ENCODE measurements at regions not wholly inside any gene's neighbourhood (a gene's known extent, or its start where the extent isn't known, plus 50 kb on each side); places are given as distances from the start of the nearest gene placed in this dataset.
A peak's percentile ranks its signal among the peaks of the same experiment; 100 is the strongest.
"Not testable (repeated sequence)": the region's sequence is repeated elsewhere in the genome, so short reads cannot be mapped to it uniquely, and the experiment has no call there.

GRCh38 chr16:62816971-62817519 is 780.8 kb upstream of the CDH8 start:
- WGBS, result 58% methylated on average over 3 of the region's 3 CpGs
- no peaks in the 10 kb centered on the region for H3K4me1 ChIP-seq (ENCODE audit: control insufficient read depth, insufficient read depth, low read length)

GRCh38 chr16:62814891-62815290 is 778.7 kb upstream of the CDH8 start:
- no peaks in the 10 kb centered on the region for H3K27me3 ChIP-seq (ENCODE audit: control insufficient read depth, insufficient read depth)
- 45% methylated on average over 2 of the region's 2 CpGs for WGBS
- intact Hi-C loops (cut with DNase I), result no loop called here
- H3K27ac ChIP-seq (ENCODE audit: low read length), result no peak overlapping the region
- no peaks in the 10 kb centered on the region for H3K4me1 ChIP-seq (ENCODE audit: control insufficient read depth, insufficient read depth, low read length)
- DNase-seq (no peak), ATAC-seq (no peak)
- H3K4me3 ChIP-seq (ENCODE audit: low read length), result no peak overlapping the region
- H3K9me3 ChIP-seq (ENCODE audit: control insufficient read depth, low read length), result no peaks in the 10 kb centered on the region

More at GRCh38 chr16:62816971-62817519, 780.8 kb upstream of the CDH8 start:
- Histone ChIP-seq H3K27ac (ENCODE audit: low read length) (no peak overlapping the region), H3K4me3 (ENCODE audit: low read length) (no peak overlapping the region), H3K27me3 (ENCODE audit: control insufficient read depth, insufficient read depth) (no peaks in the 10 kb centered on the region), H3K9me3 (ENCODE audit: control insufficient read depth, low read length) (no peaks in the 10 kb centered on the region)
- no peak for ATAC-seq
- intact Hi-C loops (cut with DNase I), result no loop called here
- no peak for DNase-seq

GRCh38 chr16:62805221-62805857 is 769.1 kb upstream of the CDH8 start:
- no peaks in the 10 kb centered on the region for H3K4me1 ChIP-seq (ENCODE audit: control insufficient read depth, insufficient read depth, low read length)
- H3K9me3 ChIP-seq (ENCODE audit: control insufficient read depth, low read length), result no peaks in the 10 kb centered on the region
- intact Hi-C loops (cut with DNase I), result no loop called here
- no peaks in the 10 kb centered on the region for H3K27me3 ChIP-seq (ENCODE audit: control insufficient read depth, insufficient read depth)
- no peak for ATAC-seq
- H3K27ac ChIP-seq (ENCODE audit: low read length), result no peak overlapping the region
- DNase-seq, result peak in 1 of 3 donors; percentile 6
- 70% methylated on average over 4 of the region's 4 CpGs for WGBS
- no peak overlapping the region for H3K4me3 ChIP-seq (ENCODE audit: low read length)

- no peak for ATAC-seq
- intact Hi-C loops (cut with DNase I), result no loop called here
- no peaks in the 10 kb centered on the region for H3K9me3 ChIP-seq (ENCODE audit: control insufficient read depth, low read length)
- no peak overlapping the region for H3K27ac ChIP-seq (ENCODE audit: low read length)
- H3K4me3 ChIP-seq (ENCODE audit: low read length), result no peak overlapping the region
- H3K27me3 ChIP-seq (ENCODE audit: control insufficient read depth, insufficient read depth), result no peaks in the 10 kb centered on the region
- DNase-seq, result no peak
- H3K4me1 ChIP-seq (ENCODE audit: control insufficient read depth, insufficient read depth, low read length), result no peaks in the 10 kb centered on the region
These were observed 758.5 kb upstream of the CDH8 start for GRCh38 chr16:62794724-62795123.

DNA sequence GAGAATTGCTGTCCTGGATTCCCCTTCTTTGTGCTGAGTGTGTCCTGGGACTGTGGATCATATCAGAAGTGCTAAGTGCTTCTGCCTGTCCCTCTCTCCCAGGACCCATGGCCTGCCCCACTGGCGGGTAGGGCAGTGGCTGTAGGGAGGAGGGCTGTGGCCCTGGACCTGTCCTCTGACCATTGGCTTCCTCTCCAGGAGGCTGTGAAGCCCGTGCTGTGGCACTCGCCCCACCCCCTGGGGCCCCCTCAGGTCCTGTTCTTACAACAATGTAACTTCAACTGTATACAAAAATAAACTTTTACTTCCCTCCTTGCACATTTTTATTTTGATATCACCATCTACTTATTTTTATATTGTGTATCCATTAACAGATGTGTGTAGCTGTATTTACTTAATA is 743.8 kb upstream of the CDH8 start:
- peak in 1 of 3 donors; percentile 16 for DNase-seq
- intact Hi-C loops (cut with DNase I); ATAC-seq; H3K27me3 ChIP-seq (ENCODE audit: control insufficient read depth, insufficient read depth); H3K4me3 ChIP-seq (ENCODE audit: low read length); H3K27ac ChIP-seq (ENCODE audit: low read length); H3K9me3 ChIP-seq (ENCODE audit: control insufficient read depth, low read length); H3K4me1 ChIP-seq (ENCODE audit: control insufficient read depth, insufficient read depth, low read length): not testable (repeated sequence)
- WGBS, result 61% methylated on average over 3 of the region's 3 CpGs

DNA sequence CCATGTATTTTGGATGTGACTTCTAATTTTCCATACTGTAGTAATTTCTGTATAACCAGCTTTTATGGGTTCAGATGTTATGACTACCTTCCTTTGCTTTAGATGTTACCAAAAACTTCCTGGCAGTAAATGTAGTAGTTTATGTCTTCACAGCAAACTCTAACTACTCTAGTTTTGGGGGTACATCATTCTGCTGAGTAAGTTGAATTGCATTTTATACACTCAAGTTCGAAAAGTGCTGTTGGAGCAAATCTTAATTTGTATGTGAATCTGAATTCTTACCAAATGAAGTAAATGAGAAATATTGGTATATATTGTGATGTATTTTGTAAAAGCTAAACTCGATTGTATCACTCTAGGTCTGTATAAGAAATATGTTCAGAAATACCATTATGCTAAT is 728.3 kb upstream of the CDH8 start:
- Histone ChIP-seq H3K9me3 (ENCODE audit: control insufficient read depth, low read length) (no peaks in the 10 kb centered on the region), H3K27ac (ENCODE audit: low read length) (no peak overlapping the region), H3K27me3 (ENCODE audit: control insufficient read depth, insufficient read depth) (no peaks in the 10 kb centered on the region), H3K4me3 (ENCODE audit: low read length) (no peak overlapping the region), H3K4me1 (ENCODE audit: control insufficient read depth, insufficient read depth, low read length) (no peaks in the 10 kb centered on the region)
- no peak for ATAC-seq
- intact Hi-C loops (cut with DNase I), result no loop called here
- no peak for DNase-seq
- WGBS, result 75% methylated on average over 2 of the region's 2 CpGs

DNA sequence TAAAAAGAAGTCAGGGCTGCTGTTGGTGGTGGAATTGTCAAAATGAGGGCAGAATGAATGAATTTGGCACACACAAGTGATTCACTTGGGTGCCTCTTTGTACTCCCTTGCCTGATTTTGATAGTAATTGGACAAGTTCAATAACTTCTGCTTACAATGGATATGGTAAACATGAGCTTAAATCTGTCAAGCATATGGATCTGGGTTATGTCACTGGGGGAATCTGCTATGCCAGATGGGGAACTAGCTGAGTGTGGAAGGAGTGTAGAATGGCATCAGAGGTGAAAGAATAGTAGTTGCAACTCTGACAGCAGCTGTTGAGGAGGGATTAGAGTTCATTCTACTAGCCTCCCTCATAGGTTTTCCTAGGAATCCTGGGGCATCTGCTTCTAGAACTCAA is 724.2 kb upstream of the CDH8 start:
- DNase-seq (no peak), ATAC-seq (no peak)
- H3K9me3 ChIP-seq (ENCODE audit: control insufficient read depth, low read length), result no peaks in the 10 kb centered on the region
- H3K27ac ChIP-seq (ENCODE audit: low read length), result no peak overlapping the region
- H3K4me3 ChIP-seq (ENCODE audit: low read length), result no peak overlapping the region
- intact Hi-C loops (cut with DNase I), result no loop called here
- no peaks in the 10 kb centered on the region for H3K27me3 ChIP-seq (ENCODE audit: control insufficient read depth, insufficient read depth)
- no peaks in the 10 kb centered on the region for H3K4me1 ChIP-seq (ENCODE audit: control insufficient read depth, insufficient read depth, low read length)

- no peak for DNase-seq
- H3K27ac ChIP-seq (ENCODE audit: low read length), result no peak overlapping the region
- H3K4me3 ChIP-seq (ENCODE audit: low read length), result no peak overlapping the region
- no peaks in the 10 kb centered on the region for H3K4me1 ChIP-seq (ENCODE audit: control insufficient read depth, insufficient read depth, low read length)
- WGBS, result 68% methylated on average over 4 of the region's 4 CpGs
- no peak for ATAC-seq
- no peaks in the 10 kb centered on the region for H3K9me3 ChIP-seq (ENCODE audit: control insufficient read depth, low read length)
- intact Hi-C loops (cut with DNase I), result no loop called here
- H3K27me3 ChIP-seq (ENCODE audit: control insufficient read depth, insufficient read depth), result no peaks in the 10 kb centered on the region
These were observed 719.7 kb upstream of the CDH8 start for GRCh38 chr16:62755938-62756337.

GRCh38 chr16:62752854-62753253 is 716.6 kb upstream of the CDH8 start:
- no peaks in the 10 kb centered on the region for H3K9me3 ChIP-seq (ENCODE audit: control insufficient read depth, low read length)

GRCh38 chr16:62751218-62751617 is 715.0 kb upstream of the CDH8 start:
- no peak overlapping the region for H3K27ac ChIP-seq (ENCODE audit: low read length)
- no peaks in the 10 kb centered on the region for H3K4me1 ChIP-seq (ENCODE audit: control insufficient read depth, insufficient read depth, low read length)
- H3K9me3 ChIP-seq (ENCODE audit: control insufficient read depth, low read length), result no peaks in the 10 kb centered on the region
- H3K4me3 ChIP-seq (ENCODE audit: low read length), result no peak overlapping the region
- 70% methylated on average over 1 of the region's 1 CpG for WGBS
- intact Hi-C loops (cut with DNase I), result no loop called here
- H3K27me3 ChIP-seq (ENCODE audit: control insufficient read depth, insufficient read depth), result no peaks in the 10 kb centered on the region
- DNase-seq (no peak), ATAC-seq (no peak)

More at GRCh38 chr16:62752854-62753253, 716.6 kb upstream of the CDH8 start:
- no peak overlapping the region for H3K4me3 ChIP-seq (ENCODE audit: low read length)
- DNase-seq, result no peak
- no peaks in the 10 kb centered on the region for H3K4me1 ChIP-seq (ENCODE audit: control insufficient read depth, insufficient read depth, low read length)
- H3K27me3 ChIP-seq (ENCODE audit: control insufficient read depth, insufficient read depth), result no peaks in the 10 kb centered on the region
- WGBS, result 72% methylated on average over 3 of the region's 3 CpGs
- ATAC-seq, result no peak
- H3K27ac ChIP-seq (ENCODE audit: low read length), result no peak overlapping the region
- intact Hi-C loops (cut with DNase I), result no loop called here

GRCh38 chr16:62741692-62742091 is 705.5 kb upstream of the CDH8 start:
- ATAC-seq (no peak), DNase-seq (no peak)
- WGBS, result 62% methylated on average over 3 of the region's 3 CpGs
- no peaks in the 10 kb centered on the region for H3K27me3 ChIP-seq (ENCODE audit: control insufficient read depth, insufficient read depth)
- H3K4me3 ChIP-seq (ENCODE audit: low read length), result no peak overlapping the region
- no peaks in the 10 kb centered on the region for H3K4me1 ChIP-seq (ENCODE audit: control insufficient read depth, insufficient read depth, low read length)
- intact Hi-C loops (cut with DNase I), result no loop called here
- no peaks in the 10 kb centered on the region for H3K9me3 ChIP-seq (ENCODE audit: control insufficient read depth, low read length)
- no peak overlapping the region for H3K27ac ChIP-seq (ENCODE audit: low read length)

Measured in right cardiac atrium (tissue), 5 donors.